Endothelial cell of umbilical vein (primary cell): ENCODE measurements at regions not wholly inside any gene's neighbourhood (a gene's known extent, or its start where the extent isn't known, plus 50 kb on each side); places are given as distances from the start of the nearest gene placed in this dataset.

Source experiments
- EZH2 ChIP-seq: IDR thresholded peaks from 2 replicates; pipeline ENCODE4 v1.6.1; 2012; ENCODE audit warnings: borderline replicate concordance, low read depth, mild to moderate bottlenecking, moderate library complexity, low read length, inconsistent platforms; ENCODE audit not compliant: severe bottlenecking
- FOS ChIP-seq: IDR thresholded peaks from 2 replicates; pipeline ENCODE4 v1.6.1; 2011; ENCODE audit warnings: mild to moderate bottlenecking, low read length, moderate library complexity, borderline replicate concordance; ENCODE audit not compliant: insufficient read depth
- JUN ChIP-seq: IDR thresholded peaks from 2 replicates; pipeline ENCODE4 v1.6.1; 2011; ENCODE audit warnings: borderline replicate concordance, low read depth; ENCODE audit not compliant: insufficient read length, insufficient read depth
- MYC ChIP-seq: IDR thresholded peaks from one replicate; pipeline ENCODE4 v1.6.1; 2011; ENCODE audit warnings: mild to moderate bottlenecking, low read depth, low read length
- POLR2A ChIP-seq: IDR thresholded peaks from 2 replicates; pipeline ENCODE4 v1.6.1; 2012; ENCODE audit warnings: low read depth, mild to moderate bottlenecking, control low read depth, low read length
- POLR2AphosphoS5 ChIP-seq: IDR thresholded peaks from 2 replicates; pipeline ENCODE4 v1.6.1; 2012; ENCODE audit warnings: low read depth, mild to moderate bottlenecking, control low read depth, low read length, moderate library complexity; ENCODE audit not compliant: insufficient read depth
- TF ChIP-seq, protein P1 (sequence below), 2 donors: IDR thresholded peaks; 1 replicate in 1 of 2; 2 replicates in 1 of 2; pipeline ENCODE4 v1.5.1; 2011; ENCODE audit warnings: low read length in 2 of 2, mild to moderate bottlenecking in 2 of 2, moderate library complexity in 2 of 2, control low read depth in 1 of 2, inconsistent platforms in 1 of 2, low read depth in 1 of 2; ENCODE audit not compliant: insufficient read depth in 1 of 2; ENCODE audit errors: extremely low read depth in 1 of 2

DNA sequence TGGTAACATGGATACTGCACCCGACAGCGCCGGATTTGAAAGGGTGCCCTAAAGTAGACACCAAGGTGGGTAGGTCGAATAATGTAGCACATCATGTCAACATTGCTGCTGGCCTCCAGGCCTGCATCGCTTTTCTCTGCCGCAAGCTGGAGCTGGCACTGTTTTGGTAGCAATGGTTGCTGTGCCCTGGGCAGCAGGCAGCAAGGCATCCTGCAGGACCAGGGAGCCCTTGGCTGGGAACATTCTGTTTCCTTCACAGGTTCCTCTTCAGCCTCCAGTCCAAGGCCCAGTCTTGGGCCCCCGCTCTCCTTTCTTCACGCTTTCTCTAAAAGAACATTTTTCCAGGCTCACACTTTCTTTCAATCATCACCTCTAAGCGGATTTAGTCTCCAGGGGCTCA lies 365.8 kb upstream of the JARID2 start:
- TF ChIP-seq, protein P1, sequence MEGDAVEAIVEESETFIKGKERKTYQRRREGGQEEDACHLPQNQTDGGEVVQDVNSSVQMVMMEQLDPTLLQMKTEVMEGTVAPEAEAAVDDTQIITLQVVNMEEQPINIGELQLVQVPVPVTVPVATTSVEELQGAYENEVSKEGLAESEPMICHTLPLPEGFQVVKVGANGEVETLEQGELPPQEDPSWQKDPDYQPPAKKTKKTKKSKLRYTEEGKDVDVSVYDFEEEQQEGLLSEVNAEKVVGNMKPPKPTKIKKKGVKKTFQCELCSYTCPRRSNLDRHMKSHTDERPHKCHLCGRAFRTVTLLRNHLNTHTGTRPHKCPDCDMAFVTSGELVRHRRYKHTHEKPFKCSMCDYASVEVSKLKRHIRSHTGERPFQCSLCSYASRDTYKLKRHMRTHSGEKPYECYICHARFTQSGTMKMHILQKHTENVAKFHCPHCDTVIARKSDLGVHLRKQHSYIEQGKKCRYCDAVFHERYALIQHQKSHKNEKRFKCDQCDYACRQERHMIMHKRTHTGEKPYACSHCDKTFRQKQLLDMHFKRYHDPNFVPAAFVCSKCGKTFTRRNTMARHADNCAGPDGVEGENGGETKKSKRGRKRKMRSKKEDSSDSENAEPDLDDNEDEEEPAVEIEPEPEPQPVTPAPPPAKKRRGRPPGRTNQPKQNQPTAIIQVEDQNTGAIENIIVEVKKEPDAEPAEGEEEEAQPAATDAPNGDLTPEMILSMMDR (IDR thresholded peaks at IDR 0.05; ENCODE audit: extremely low read depth in 1 of 2, insufficient read depth in 1 of 2, low read depth in 1 of 2, low read length in 2 of 2), result no peak
- TF ChIP-seq EZH2 (no peak), POLR2AphosphoS5 (no peak), FOS (no peak), POLR2A (no peak), MYC (no peak), JUN (no peak)
